A673 (cell line): ENCODE measurements at regions not wholly inside any gene's neighbourhood (a gene's known extent, or its start where the extent isn't known, plus 50 kb on each side); places are given as distances from the start of the nearest gene placed in this dataset.

ENCODE experiments used
- BruUV-seq: library from RNA; stranded (reverse); fragments of 400-500 nt; replicated peaks from 2 replicates; lab custom pipeline; 2021; lab: Mats Ljungman, UMichigan
- CTCF ChIA-PET: fragments of 300-600 bp; sonication (Branson Sonifier 250); formaldehyde crosslinking; loops from one replicate; lab custom pipeline; 2022; ENCODE audit warnings: antibody characterized with exemption; lab: Charles Lee
- POLR2A ChIA-PET: fragments of 300-600 bp; sonication (Branson Sonifier 250); formaldehyde crosslinking; loops from one replicate; lab custom pipeline; 2022; ENCODE audit warnings: antibody characterized with exemption; ENCODE audit not compliant: low non-redundant PET; lab: Charles Lee
- DNase-seq: peaks from one replicate; pipeline ENCODE4 v3.0.0-alpha.2; 2015; ENCODE audit warnings: low spot score
- H3K27ac ChIP-seq: fragments of 200-600 bp; sonication (generic); 2 replicates; pipeline ENCODE4 v1.5.1; 2016; ENCODE audit warnings: mixed run types, low read depth, mild to moderate bottlenecking, mixed read lengths, antibody characterized with exemption, low read length; ENCODE audit not compliant: poor library complexity, severe bottlenecking
- H3K27me3 ChIP-seq: fragments of 200-600 bp; sonication (generic); replicated peaks from 2 replicates; pipeline ENCODE4 v1.6.1; 2017; ENCODE audit warnings: mixed run types, low read depth, mild to moderate bottlenecking, mixed read lengths, antibody characterized with exemption, low read length; ENCODE audit not compliant: insufficient read depth, poor library complexity
- H3K36me3 ChIP-seq: fragments of 200-600 bp; sonication (generic); 2 replicates; pipeline ENCODE4 v1.6.1; 2016; ENCODE audit warnings: mixed run types, mild to moderate bottlenecking, mixed read lengths, antibody characterized with exemption, low read length; ENCODE audit not compliant: insufficient read depth, poor library complexity, severe bottlenecking
- H3K4me1 ChIP-seq: fragments of 200-600 bp; sonication (generic); 2 replicates; pipeline ENCODE4 v1.6.1; 2017; ENCODE audit warnings: mixed run types, mild to moderate bottlenecking, mixed read lengths, antibody characterized with exemption, low read length; ENCODE audit not compliant: insufficient read depth, poor library complexity, severe bottlenecking
- H3K4me3 ChIP-seq: fragments of 200-600 bp; sonication (generic); 2 replicates; pipeline ENCODE4 v1.5.1; 2016; ENCODE audit warnings: low read depth, mixed run types, mild to moderate bottlenecking, mixed read lengths, low read length; ENCODE audit not compliant: poor library complexity, severe bottlenecking
- H3K9me3 ChIP-seq: fragments of 200-600 bp; sonication (generic); 2 replicates; pipeline ENCODE4 v1.6.1; 2016; ENCODE audit warnings: mixed run types, low read depth, mild to moderate bottlenecking, mixed read lengths, antibody characterized with exemption, low read length; ENCODE audit not compliant: poor library complexity, severe bottlenecking
- CTCF ChIP-seq: fragments of 300-800, 200-600 bp; sonication (generic); conservative IDR thresholded peaks from 2 replicates; pipeline ENCODE4 v1.5.1; 2017; ENCODE audit warnings: low read depth, mild to moderate bottlenecking, antibody characterized with exemption, low read length, moderate library complexity, mixed read lengths
- EZH2 ChIP-seq: fragments of 200-600 bp; sonication (generic); IDR thresholded peaks from 2 replicates; pipeline ENCODE4 v1.6.1; 2017; ENCODE audit warnings: borderline replicate concordance, low read depth, mild to moderate bottlenecking, mixed read lengths, antibody characterized with exemption, low read length; ENCODE audit not compliant: poor library complexity, severe bottlenecking
- intact Hi-C: fragments of 100-400 bp; cut with micrococcal nuclease; formaldehyde crosslinking; loops from one replicate; pipeline ENCODE4 v1.10.0; 2022; ENCODE audit not compliant: unreplicated experiment

- DNase-seq = no peak
- Histone ChIP-seq H3K4me1 (peaks cover 13% of the 10 kb centered on the region), H3K27me3 (no peaks in the 10 kb centered on the region), H3K4me3 (no peak overlapping the region), H3K27ac (no peak overlapping the region), H3K36me3 (no peaks in the 10 kb centered on the region), H3K9me3 (no peaks in the 10 kb centered on the region)
- no TSS peak for BruUV-seq
- TF ChIP-seq EZH2 (no peak), CTCF (no peak)
- POLR2A ChIA-PET = no interaction called here
- CTCF ChIA-PET = no interaction called here
- intact Hi-C loops = no loop called here
These were observed 108.5 kb upstream of the CARMIL1 start for GRCh38 chr6:25170640-25171039.

- BruUV-seq = no TSS peak
- peaks cover 11% of the 10 kb centered on the region for H3K4me1 ChIP-seq
- H3K27me3 ChIP-seq = no peaks in the 10 kb centered on the region
- no peak overlapping the region for H3K4me3 ChIP-seq
- DNase-seq = no peak
- intact Hi-C loops = no loop called here
- H3K9me3 ChIP-seq = no peaks in the 10 kb centered on the region
- CTCF ChIA-PET = no interaction called here
- no peak overlapping the region for H3K27ac ChIP-seq
- no peaks in the 10 kb centered on the region for H3K36me3 ChIP-seq
- TF ChIP-seq EZH2 (no peak), CTCF (no peak)
- POLR2A ChIA-PET = no interaction called here
These were observed 107.9 kb upstream of the CARMIL1 start for GRCh38 chr6:25171301-25171700.

- no TSS peak for BruUV-seq
- H3K9me3 ChIP-seq = no peaks in the 10 kb centered on the region
- TF ChIP-seq CTCF = no peak
- TF ChIP-seq EZH2 = no peak
- peaks cover 8% of the 10 kb centered on the region for H3K4me1 ChIP-seq
- no peak for DNase-seq
- CTCF ChIA-PET = no interaction called here
- H3K27ac ChIP-seq = no peak overlapping the region
- no peaks in the 10 kb centered on the region for H3K27me3 ChIP-seq
- intact Hi-C loops = no loop called here
- POLR2A ChIA-PET = no interaction called here
- no peak overlapping the region for H3K4me3 ChIP-seq
- no peaks in the 10 kb centered on the region for H3K36me3 ChIP-seq
These were observed 106.4 kb upstream of the CARMIL1 start for GRCh38 chr6:25172819-25173218.
